Astrocyte (in vitro differentiated cells and primary cell): ENCODE measurements at regions not wholly inside any gene's neighbourhood (a gene's known extent, or its start where the extent isn't known, plus 50 kb on each side); places are given as distances from the start of the nearest gene placed in this dataset.

Experiments
- CTCF ChIP-seq: IDR thresholded peaks from 2 replicates; pipeline ENCODE4 v1.5.1; 2011; ENCODE audit warnings: low read depth, mild to moderate bottlenecking, inconsistent platforms, low read length, moderate library complexity; ENCODE audit not compliant: insufficient read depth
- EZH2 ChIP-seq: IDR thresholded peaks from 2 replicates; pipeline ENCODE4 v1.6.1; 2012; ENCODE audit warnings: mild to moderate bottlenecking, low read length, inconsistent platforms; ENCODE audit not compliant: insufficient read depth

GRCh38 chr5:2993771-2994170 lies 242.3 kb upstream of the IRX2 start:
- TF ChIP-seq CTCF (no peak), EZH2 (no peak)
